Testis (tissue), 2 donors: ENCODE measurements at regions not wholly inside any gene's neighbourhood (a gene's known extent, or its start where the extent isn't known, plus 50 kb on each side); places are given as distances from the start of the nearest gene placed in this dataset.

Source experiments
- POLR2A ChIP-seq: fragments of 450-650 bp; IDR thresholded peaks from one replicate; pipeline ENCODE4 v1.6.1; 2017; ENCODE audit warnings: antibody characterized with exemption, mild to moderate bottlenecking, moderate library complexity
- TF ChIP-seq, protein P1 (sequence below), 3 experiments: fragments of 450-650 bp in 2 of 3; fragments of 200-600 bp in 1 of 3; sonication (generic) in 1 of 3; IDR thresholded peaks; one replicate each; pipeline ENCODE4 v1.5.1; 2016 to 2019; ENCODE audit warnings: antibody characterized with exemption in 3 of 3, mild to moderate bottlenecking in 2 of 3, moderate library complexity in 1 of 3

DNA sequence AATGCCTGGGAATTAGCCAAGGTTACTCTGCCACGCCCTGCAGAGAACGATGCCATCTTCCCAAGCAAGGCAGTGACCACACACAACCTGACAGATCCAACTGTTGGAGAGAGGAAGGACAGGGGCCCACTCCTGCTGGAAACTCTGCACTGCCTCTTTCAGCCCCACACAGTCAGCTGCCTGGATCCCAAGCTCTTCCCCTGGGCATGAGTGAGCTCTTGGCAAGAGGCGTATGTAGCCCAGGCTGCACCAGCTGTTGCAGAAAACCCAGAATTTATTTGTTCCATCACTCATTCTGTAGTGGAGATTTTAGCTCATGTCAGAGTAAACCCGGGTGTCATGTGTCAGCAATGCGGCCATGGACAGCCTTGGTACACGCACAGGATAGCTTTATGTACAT, 135.1 kb upstream of the TRIM24 start:
- TF ChIP-seq, protein P1, sequence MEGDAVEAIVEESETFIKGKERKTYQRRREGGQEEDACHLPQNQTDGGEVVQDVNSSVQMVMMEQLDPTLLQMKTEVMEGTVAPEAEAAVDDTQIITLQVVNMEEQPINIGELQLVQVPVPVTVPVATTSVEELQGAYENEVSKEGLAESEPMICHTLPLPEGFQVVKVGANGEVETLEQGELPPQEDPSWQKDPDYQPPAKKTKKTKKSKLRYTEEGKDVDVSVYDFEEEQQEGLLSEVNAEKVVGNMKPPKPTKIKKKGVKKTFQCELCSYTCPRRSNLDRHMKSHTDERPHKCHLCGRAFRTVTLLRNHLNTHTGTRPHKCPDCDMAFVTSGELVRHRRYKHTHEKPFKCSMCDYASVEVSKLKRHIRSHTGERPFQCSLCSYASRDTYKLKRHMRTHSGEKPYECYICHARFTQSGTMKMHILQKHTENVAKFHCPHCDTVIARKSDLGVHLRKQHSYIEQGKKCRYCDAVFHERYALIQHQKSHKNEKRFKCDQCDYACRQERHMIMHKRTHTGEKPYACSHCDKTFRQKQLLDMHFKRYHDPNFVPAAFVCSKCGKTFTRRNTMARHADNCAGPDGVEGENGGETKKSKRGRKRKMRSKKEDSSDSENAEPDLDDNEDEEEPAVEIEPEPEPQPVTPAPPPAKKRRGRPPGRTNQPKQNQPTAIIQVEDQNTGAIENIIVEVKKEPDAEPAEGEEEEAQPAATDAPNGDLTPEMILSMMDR (IDR thresholded peaks at IDR 0.05), result no peak
- TF ChIP-seq POLR2A, result no peak
